ENCODE measurements at regions not wholly inside any gene's neighbourhood (a gene's known extent, or its start where the extent isn't known, plus 50 kb on each side); places are given as distances from the start of the nearest gene placed in this dataset.
"Not testable (repeated sequence)": the region's sequence is repeated elsewhere in the genome, so short reads cannot be mapped to it uniquely, and the experiment has no call there.

DNA sequence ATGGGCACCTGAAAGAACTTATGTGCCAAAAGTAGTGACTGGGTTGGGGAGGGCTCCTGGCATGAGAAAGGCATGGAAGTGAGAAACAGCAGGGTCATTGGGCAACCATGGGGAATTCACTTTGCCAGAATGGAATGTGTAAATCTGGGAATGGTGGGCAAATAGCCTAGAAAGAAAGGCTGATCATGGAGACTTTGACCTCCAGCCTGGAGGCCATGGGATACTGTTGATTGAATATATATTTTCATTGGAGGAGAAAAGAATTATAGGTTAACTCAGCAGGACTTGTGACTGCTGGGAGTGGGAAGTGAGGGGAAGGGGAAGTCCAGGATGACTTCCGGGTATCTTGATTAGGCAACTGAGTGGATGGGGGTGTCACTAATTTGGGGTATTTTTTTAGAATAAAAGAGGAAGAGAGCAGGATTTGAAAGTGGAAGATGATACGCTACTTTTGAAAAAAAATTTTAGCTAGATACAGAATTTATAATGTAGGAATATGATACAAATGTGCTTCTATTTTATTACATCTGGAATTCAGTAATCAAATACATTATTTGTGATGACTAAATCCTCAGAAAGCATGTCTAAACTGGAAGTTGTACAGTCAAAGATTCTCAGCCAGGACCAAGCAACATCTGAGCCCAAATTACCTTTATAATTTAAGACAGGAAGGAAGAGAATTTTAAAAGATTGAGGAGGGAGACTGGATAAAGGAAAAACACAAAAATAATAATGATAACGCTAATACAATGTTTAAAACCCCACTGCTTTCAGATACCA, 116.2 kb downstream of the GATA6 start:
- no peak overlapping the region for H3K27ac Mint-ChIP-seq
- no peaks in the 10 kb centered on the region for H3K36me3 Mint-ChIP-seq (ENCODE audit: low read depth)
- H3K9me3 Mint-ChIP-seq = peaks cover 8% of the 10 kb centered on the region
- H3K4me1 Mint-ChIP-seq (ENCODE audit: low read depth) = peaks cover 21% of the 10 kb centered on the region
- H3K4me3 Mint-ChIP-seq = no peak overlapping the region
- H3K27me3 Mint-ChIP-seq = no peaks in the 10 kb centered on the region
- intact Hi-C loops (cut with micrococcal nuclease) = no loop called here

DNA sequence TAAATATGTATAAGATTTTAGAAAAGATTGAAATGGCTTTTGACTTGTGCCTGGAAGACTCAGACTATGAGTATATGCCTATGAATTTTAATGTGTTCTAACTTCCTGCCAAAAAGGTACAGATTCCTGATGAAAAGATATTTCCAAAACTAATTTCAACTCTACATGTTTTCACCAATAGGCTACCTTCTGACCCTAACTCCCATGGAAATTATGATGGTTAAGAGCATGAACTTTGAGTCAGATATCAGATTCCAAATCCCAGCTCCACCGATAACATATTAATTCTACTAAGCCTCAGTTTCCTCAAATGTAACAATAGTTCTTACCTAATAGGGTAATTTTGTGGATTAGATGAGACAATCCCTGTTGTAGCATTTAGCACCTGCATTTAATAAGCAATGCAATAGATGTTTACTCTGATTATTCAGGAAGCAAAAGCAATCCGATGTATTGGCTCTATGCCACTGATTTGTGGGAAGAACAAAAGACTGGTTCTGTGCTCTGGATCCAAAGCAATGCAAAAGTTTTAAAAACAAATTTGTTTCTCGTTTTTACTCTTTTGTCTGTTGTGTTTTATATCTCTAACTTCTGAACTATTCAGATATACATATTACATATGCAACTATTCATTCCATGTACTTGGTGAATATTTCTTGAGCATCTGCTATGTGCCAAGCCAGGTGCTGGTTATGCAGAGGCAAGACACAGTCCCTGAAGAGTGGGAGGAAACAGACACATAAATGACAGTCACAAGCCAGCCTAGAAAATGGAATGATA, 115.4 kb downstream of the GATA6 start:
- intact Hi-C loops (cut with micrococcal nuclease) = no loop called here
- Mint-ChIP-seq H3K36me3 (ENCODE audit: low read depth) (no peaks in the 10 kb centered on the region), H3K27me3 (no peaks in the 10 kb centered on the region), H3K9me3 (peaks cover 8% of the 10 kb centered on the region), H3K4me3 (no peak overlapping the region), H3K4me1 (ENCODE audit: low read depth) (peaks cover 21% of the 10 kb centered on the region), H3K27ac (no peak overlapping the region)

DNA sequence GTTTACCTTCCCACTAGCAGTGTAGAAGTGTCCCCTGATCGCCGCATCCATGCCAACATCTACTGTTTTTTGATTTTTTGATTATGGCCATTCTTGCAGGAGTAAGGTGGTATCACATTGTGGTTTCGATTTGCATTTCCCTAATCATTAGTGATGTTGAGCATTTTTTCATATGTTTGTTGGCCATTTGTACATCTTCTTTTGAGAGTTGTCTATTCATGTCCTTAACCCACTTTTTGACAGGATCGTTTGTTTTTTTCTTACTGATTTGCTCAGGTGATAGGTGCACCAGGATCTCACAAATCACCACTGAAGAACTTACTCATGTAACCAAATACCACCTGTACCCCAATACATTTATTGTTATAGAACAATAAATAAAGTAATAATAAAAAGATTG, 114.5 kb downstream of the GATA6 start:
- H3K4me1 Mint-ChIP-seq (ENCODE audit: low read depth) = peaks cover 21% of the 10 kb centered on the region
- H3K9me3 Mint-ChIP-seq; H3K4me3 Mint-ChIP-seq; intact Hi-C loops (cut with micrococcal nuclease); H3K27me3 Mint-ChIP-seq; H3K27ac Mint-ChIP-seq; H3K36me3 Mint-ChIP-seq (ENCODE audit: low read depth): not testable (repeated sequence)

DNA sequence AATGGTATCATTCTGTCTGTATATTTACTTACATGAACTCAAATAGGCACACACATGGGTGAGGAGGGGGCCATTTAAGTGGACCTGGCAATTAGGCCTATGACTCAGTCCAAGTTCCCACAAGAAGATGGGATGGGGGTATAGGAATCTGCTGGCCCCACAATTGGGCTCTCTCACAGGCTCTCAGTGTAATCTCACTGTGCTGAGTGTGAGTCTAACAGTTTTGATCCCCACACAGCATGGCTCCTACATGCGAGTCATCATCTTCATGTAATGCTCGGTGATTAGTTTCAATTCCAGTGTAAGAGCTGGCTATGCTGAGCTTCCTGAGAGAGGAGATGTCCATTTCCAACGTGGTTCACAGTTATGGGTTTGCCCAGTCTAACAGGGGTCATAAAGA, 114.0 kb downstream of the GATA6 start:
- Mint-ChIP-seq H3K4me3 (no peak overlapping the region), H3K27me3 (no peaks in the 10 kb centered on the region), H3K9me3 (peaks cover 8% of the 10 kb centered on the region), H3K36me3 (ENCODE audit: low read depth) (no peaks in the 10 kb centered on the region), H3K27ac (no peak overlapping the region), H3K4me1 (ENCODE audit: low read depth) (peaks cover 21% of the 10 kb centered on the region)
- intact Hi-C loops (cut with micrococcal nuclease) = no loop called here

DNA sequence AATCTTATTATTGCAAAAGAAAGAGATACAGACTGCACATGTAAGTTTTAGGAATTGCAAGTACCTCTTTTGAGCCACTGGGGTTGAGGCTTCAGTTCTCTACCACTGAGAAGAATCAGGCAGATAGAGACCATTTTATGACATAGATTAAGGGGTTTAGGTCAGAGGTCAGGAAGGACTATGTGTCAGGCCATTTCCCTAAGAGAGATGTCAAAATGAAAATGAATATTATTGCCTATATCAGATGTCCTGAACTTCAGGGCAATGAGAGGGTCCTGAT, 113.7 kb downstream of the GATA6 start:
- H3K4me3 Mint-ChIP-seq = no peak overlapping the region
- no peaks in the 10 kb centered on the region for H3K27me3 Mint-ChIP-seq
- peaks cover 8% of the 10 kb centered on the region for H3K9me3 Mint-ChIP-seq
- intact Hi-C loops (cut with micrococcal nuclease) = no loop called here
- no peak overlapping the region for H3K27ac Mint-ChIP-seq
- H3K36me3 Mint-ChIP-seq (ENCODE audit: low read depth) = no peaks in the 10 kb centered on the region
- H3K4me1 Mint-ChIP-seq (ENCODE audit: low read depth) = peaks cover 21% of the 10 kb centered on the region

DNA sequence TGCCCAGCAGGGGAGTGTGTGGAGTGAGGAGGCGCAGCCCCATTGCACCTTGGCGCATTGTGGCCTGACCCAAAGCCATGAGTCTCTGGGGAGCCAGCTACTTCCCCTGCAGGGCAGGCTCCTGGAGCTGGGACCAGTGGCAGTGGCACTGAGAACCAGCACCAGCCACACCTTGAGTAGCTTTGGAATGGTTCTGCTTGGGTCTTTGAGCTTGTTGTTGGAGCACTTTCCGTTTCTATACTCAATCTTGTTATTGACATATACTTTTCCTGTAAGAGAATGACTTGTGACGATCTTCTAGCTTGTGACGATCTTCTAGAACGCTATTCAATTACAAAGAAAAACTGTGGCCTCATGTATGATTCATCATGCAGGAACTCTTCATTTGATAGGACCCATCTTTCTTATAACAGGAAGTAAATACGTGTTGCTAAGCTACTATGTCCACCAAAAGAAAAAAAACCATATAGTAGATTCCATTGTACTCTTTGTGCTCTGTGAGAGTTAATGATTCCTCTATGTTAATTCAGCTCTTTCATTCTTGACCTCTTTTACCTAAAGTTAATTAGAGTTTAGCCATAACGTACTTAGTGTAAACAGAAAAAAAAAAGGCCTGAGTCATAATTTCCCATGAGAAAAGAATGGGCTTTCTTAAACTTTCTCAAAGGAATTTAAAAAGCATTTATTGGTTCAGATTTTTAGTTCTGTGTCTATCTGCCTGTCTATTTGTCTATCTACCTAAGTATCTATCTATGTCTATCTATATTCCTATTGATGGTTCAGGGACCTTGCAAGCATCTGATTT, 113.1 kb downstream of the GATA6 start:
- H3K27me3 Mint-ChIP-seq = no peaks in the 10 kb centered on the region
- H3K9me3 Mint-ChIP-seq = peaks cover 8% of the 10 kb centered on the region
- H3K36me3 Mint-ChIP-seq (ENCODE audit: low read depth) = no peaks in the 10 kb centered on the region
- peaks cover 21% of the 10 kb centered on the region for H3K4me1 Mint-ChIP-seq (ENCODE audit: low read depth)
- intact Hi-C loops (cut with micrococcal nuclease) = no loop called here
- H3K4me3 Mint-ChIP-seq = no peak overlapping the region
- H3K27ac Mint-ChIP-seq = no peak overlapping the region

DNA sequence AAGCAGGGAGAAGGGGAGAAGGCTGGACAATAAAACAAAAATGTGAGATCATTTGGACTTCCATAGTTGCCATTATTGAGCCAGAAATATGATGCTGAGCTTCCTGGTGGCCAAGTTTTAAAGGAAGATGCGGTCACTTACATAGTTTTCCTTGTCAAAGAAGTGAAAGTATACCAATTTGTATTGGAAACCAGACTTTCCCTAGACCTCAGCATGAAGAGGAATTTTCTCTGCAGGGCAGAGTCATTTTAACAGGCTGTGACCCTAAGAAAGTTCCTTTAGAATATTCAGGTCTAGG, 111.0 kb downstream of the GATA6 start:
- H3K9me3 Mint-ChIP-seq = no peaks in the 10 kb centered on the region
- intact Hi-C loops (cut with micrococcal nuclease) = no loop called here
- H3K36me3 Mint-ChIP-seq (ENCODE audit: low read depth) = no peaks in the 10 kb centered on the region
- no peak overlapping the region for H3K27ac Mint-ChIP-seq
- H3K4me1 Mint-ChIP-seq (ENCODE audit: low read depth) = peaks cover 3% of the 10 kb centered on the region
- H3K4me3 Mint-ChIP-seq = no peak overlapping the region
- H3K27me3 Mint-ChIP-seq = no peaks in the 10 kb centered on the region

DNA sequence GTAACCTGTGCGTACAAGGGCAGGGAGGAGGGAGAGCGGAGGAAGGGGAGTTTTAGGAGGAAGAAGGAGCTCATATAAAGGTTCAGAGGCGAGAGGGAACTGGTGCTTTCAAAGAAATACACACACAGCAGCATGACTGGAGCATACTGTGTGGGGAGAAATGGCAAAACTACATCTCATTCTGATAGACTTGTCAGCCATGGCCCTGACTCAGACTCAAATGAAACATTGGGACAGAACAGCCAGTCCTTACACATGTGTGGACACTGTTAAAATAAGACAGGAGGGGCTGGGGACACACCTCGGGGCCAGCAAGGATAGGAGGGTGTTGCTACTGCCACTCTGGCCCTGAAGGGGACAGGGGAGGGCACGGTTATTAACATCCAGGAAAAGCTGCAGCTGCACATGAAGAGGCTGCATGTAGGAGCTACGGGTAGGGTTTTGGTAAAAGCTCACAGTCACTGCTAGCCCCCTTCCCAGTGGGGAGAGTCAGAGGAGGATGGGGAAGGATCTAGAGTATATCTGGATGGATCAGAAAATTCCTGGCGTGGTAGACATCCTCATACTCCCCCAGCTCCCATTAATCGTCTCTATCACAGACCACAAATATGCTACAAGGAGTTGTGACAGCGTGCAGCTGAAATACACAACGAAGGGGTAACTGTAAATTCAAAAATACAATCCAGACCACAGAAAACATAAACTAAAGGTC, 110.5 kb downstream of the GATA6 start:
- no peak overlapping the region for H3K4me3 Mint-ChIP-seq
- H3K4me1 Mint-ChIP-seq (ENCODE audit: low read depth) = no peaks in the 10 kb centered on the region
- intact Hi-C loops (cut with micrococcal nuclease) = no loop called here
- H3K27me3 Mint-ChIP-seq = no peaks in the 10 kb centered on the region
- no peak overlapping the region for H3K27ac Mint-ChIP-seq
- no peaks in the 10 kb centered on the region for H3K36me3 Mint-ChIP-seq (ENCODE audit: low read depth)
- no peaks in the 10 kb centered on the region for H3K9me3 Mint-ChIP-seq

DNA sequence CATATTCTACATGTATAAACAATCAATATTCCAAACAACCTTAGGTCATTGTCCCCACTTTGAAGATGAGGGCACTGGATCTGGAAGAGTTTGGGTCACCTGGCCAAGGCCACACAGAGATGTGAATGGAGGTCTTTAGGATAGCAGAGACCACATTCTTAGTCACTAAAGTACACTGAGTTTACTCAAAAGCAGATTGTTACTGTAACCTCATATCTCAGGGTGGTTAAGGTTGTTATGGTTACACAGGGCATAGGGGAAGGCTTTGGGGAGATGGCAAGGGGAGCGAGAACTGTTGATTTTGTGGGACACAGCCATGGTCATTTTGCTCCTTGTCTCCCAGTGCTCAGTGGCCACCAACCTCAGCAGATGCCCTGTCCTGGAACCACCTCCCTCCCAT, 109.4 kb downstream of the GATA6 start:
- Mint-ChIP-seq H3K9me3 (peaks cover 7% of the 10 kb centered on the region), H3K4me3 (no peak overlapping the region), H3K27me3 (no peaks in the 10 kb centered on the region), H3K27ac (no peak overlapping the region), H3K4me1 (ENCODE audit: low read depth) (no peaks in the 10 kb centered on the region), H3K36me3 (ENCODE audit: low read depth) (no peaks in the 10 kb centered on the region)
- intact Hi-C loops (cut with micrococcal nuclease) = no loop called here

DNA sequence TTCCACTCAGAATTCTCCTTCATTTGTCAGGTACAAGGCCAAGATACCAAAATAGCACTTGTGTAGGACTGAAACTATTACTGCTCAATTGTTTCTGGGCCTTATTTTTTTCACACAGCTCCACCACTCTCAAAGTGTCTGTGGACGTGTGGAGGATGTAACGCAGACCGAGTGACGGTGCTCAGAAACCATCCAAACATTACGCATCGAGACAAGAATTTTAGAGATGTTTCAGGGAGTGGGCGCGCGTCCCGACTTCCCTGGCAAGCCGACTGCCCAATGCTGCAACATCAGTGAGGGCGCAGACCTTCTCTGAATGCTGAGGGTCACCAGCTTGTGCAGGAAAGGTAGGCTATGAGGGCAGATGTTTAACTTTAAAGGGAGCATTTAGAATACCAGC, 108.4 kb downstream of the GATA6 start:
- H3K4me1 Mint-ChIP-seq (ENCODE audit: low read depth) = no peaks in the 10 kb centered on the region
- intact Hi-C loops (cut with micrococcal nuclease) = no loop called here
- H3K9me3 Mint-ChIP-seq = peaks cover 15% of the 10 kb centered on the region
- no peak overlapping the region for H3K4me3 Mint-ChIP-seq
- no peaks in the 10 kb centered on the region for H3K36me3 Mint-ChIP-seq (ENCODE audit: low read depth)
- no peak overlapping the region for H3K27ac Mint-ChIP-seq
- H3K27me3 Mint-ChIP-seq = peaks cover 1% of the 10 kb centered on the region

DNA sequence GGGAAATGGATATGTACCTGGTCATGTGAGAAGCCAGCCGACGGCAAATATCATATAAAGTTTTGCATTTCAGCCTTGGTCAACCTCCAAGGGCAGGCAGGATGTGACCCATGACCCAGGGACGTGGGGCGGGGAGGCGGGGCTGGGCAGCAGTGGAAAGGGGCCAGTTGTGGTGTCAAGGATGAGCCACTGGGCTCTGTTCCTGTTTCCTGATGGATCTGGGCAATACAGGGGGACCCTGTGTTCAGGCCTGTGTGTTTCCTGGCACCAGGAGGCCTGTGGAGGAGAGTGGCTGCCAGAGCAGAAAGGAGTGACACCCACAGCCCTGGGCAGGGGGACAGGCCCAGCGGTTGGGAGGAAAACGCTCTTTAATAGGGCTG, 106.9 kb downstream of the GATA6 start:
- Mint-ChIP-seq H3K27me3 (peaks cover 1% of the 10 kb centered on the region), H3K4me3 (no peak overlapping the region), H3K9me3 (peaks cover 15% of the 10 kb centered on the region), H3K4me1 (ENCODE audit: low read depth) (no peaks in the 10 kb centered on the region), H3K27ac (no peak overlapping the region), H3K36me3 (ENCODE audit: low read depth) (no peaks in the 10 kb centered on the region)
- intact Hi-C loops (cut with micrococcal nuclease) = no loop called here

DNA sequence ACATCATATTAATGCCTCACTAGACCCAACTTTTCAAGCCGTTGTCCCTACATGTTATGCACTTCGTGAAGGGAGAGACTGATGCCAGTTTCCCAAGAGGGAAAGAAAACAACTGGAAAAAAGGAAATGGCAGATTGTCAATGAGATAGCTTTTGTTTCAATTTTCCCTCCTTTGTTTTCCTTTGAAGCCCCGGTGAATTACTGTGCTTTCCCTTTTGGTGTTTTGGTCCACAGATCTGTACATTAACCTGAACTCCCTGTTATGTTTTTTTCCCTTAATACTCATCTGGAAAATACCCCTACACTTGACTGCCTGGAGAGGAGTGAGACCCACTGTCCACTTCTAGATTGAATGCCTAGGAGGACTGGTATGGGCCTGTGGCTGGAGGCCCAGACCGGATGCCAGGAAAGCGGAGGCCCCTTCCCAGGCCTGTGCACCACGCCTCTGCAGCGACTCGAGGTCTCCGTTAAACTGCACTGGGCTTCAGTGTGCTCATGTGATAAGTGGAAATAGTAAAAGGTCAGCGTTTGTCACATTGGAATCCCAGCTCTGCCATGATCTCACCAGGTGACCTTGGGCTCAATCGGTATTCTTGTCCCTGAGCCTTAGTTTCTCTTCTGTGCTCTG, 106.4 kb downstream of the GATA6 start:
- H3K27ac Mint-ChIP-seq = no peak overlapping the region
- peaks cover 15% of the 10 kb centered on the region for H3K9me3 Mint-ChIP-seq
- peaks cover 3% of the 10 kb centered on the region for H3K27me3 Mint-ChIP-seq
- intact Hi-C loops (cut with micrococcal nuclease) = no loop called here
- H3K4me3 Mint-ChIP-seq = no peak overlapping the region
- no peaks in the 10 kb centered on the region for H3K36me3 Mint-ChIP-seq (ENCODE audit: low read depth)
- no peaks in the 10 kb centered on the region for H3K4me1 Mint-ChIP-seq (ENCODE audit: low read depth)

DNA sequence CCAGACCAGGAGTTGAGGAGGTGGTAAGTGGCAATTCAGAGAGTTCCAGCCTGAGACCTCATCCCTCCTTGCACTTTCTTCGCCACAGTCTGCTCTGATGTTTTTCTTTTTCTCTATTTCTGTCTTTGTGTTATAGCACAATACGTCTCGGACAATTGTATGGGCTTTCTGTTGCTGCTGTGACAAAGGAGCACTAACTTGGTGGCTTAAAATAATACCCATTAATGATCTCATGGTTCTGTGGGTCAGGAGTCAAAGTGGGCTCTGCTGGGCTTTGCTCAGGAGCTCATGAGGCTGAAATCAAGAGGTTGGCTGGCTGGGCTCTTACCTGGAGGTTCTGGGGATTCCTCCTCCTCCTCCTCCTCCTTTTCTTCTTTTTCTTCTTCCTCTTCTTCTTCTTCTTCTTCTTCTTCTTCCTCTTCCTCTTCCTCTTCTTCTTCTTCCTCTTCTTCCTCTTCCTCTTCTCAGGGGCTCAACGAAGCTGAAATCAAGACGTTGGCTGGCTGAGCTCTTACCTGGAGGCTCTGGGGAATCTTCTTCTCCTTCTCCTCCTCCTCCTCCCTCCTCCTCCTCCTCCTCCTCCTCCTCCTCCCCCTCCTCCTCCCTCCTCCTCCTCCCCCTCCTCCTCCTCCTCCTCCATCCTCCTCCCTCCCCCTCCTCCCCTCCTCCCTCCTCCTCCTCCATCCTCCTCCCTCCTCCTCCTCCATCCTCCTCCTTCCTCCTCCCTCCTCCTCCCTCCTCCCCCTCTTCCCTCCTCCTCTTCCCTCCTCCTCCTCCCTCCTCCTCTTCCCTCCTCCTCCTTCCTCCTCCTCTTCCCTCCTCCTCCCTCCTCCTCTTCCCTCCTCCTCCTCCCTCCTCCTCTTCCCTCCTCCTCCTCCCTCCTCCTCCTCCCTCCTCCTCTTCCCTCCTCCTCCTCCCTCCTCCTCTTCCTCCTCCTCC, 104.0 kb downstream of the GATA6 start:
- H3K4me3 Mint-ChIP-seq = no peak overlapping the region
- H3K27ac Mint-ChIP-seq = no peak overlapping the region

More for the DNA sequence above, 104.0 kb downstream of the GATA6 start:
- peaks cover 15% of the 10 kb centered on the region for H3K9me3 Mint-ChIP-seq
- H3K36me3 Mint-ChIP-seq (ENCODE audit: low read depth) = no peaks in the 10 kb centered on the region
- intact Hi-C loops (cut with micrococcal nuclease) = no loop called here
- no peaks in the 10 kb centered on the region for H3K4me1 Mint-ChIP-seq (ENCODE audit: low read depth)
- peaks cover 7% of the 10 kb centered on the region for H3K27me3 Mint-ChIP-seq
